ENCODE measurements at regions not wholly inside any gene's neighbourhood (a gene's known extent, or its start where the extent isn't known, plus 50 kb on each side); places are given as distances from the start of the nearest gene placed in this dataset.

DNA sequence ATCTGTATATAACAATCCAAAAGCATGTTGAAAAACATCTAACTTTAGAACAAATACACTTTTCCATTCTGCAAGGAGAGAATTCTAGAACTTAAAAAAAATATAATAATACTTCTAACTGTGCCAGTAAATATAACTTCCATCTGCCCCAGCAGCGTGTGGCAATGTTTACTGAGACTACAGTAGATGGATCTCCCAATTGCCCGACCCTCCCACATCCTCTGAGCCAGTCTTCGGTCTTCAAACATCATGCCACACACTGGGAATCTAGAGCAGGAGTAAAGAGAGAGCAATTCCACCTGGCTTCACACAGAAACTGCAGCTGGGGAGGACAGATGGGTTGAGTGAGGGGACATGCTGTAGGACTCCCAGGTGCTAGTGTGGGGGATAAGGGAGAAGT lies 121.3 kb upstream of the NHSL1 start:
- Mint-ChIP-seq H3K36me3 (ENCODE audit: low read depth) (no peaks in the 10 kb centered on the region; the same call in 2 of the 3 replicates), H3K4me1 (peaks cover 6% of the 10 kb centered on the region), H3K4me3 (no peak overlapping the region), H3K9me3 (peaks cover 2% of the 10 kb centered on the region; the same call in 1 of the 3 replicates), H3K27me3 (ENCODE audit: insufficient read depth, low read depth, poor library complexity) (peaks cover 4% of the 10 kb centered on the region), H3K27ac (no peak overlapping the region)
- no peaks in the 10 kb centered on the region for H3F3A ChIP-seq (replicated peaks; ENCODE audit: low read depth)
- no peaks in the 10 kb centered on the region for H3K27me3 ChIP-seq (ENCODE audit: insufficient read depth)
- ATAC-seq = no peak; the same call in 2 of the 3 replicates
- no peak overlapping the region for H3K27ac ChIP-seq (ENCODE audit: low read depth)
- 0 out of 2 replicates have a peak, but pooled peaks cover 3% of the 10 kb centered on the region for H4K20me1 ChIP-seq (replicated peaks; ENCODE audit: insufficient read depth)
- no peak for TF ChIP-seq CTCF (conservative IDR thresholded peaks at IDR 0.05; ENCODE audit: low read depth in 2 of 2)
- TF ChIP-seq, protein P1, sequence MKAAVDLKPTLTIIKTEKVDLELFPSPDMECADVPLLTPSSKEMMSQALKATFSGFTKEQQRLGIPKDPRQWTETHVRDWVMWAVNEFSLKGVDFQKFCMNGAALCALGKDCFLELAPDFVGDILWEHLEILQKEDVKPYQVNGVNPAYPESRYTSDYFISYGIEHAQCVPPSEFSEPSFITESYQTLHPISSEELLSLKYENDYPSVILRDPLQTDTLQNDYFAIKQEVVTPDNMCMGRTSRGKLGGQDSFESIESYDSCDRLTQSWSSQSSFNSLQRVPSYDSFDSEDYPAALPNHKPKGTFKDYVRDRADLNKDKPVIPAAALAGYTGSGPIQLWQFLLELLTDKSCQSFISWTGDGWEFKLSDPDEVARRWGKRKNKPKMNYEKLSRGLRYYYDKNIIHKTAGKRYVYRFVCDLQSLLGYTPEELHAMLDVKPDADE (IDR thresholded peaks at IDR 0.05) = no peak
- no peak for TF ChIP-seq NANOG (IDR thresholded peaks at IDR 0.05; ENCODE audit: borderline replicate concordance)
- TF ChIP-seq ZNF114 (CRISPR knock-in tag; IDR thresholded peaks at IDR 0.05) = no peak
- TF ChIP-seq EZH2 (IDR thresholded peaks at IDR 0.05; ENCODE audit: low read depth, unreplicated experiment) = no peak
- TF ChIP-seq, protein P2, sequence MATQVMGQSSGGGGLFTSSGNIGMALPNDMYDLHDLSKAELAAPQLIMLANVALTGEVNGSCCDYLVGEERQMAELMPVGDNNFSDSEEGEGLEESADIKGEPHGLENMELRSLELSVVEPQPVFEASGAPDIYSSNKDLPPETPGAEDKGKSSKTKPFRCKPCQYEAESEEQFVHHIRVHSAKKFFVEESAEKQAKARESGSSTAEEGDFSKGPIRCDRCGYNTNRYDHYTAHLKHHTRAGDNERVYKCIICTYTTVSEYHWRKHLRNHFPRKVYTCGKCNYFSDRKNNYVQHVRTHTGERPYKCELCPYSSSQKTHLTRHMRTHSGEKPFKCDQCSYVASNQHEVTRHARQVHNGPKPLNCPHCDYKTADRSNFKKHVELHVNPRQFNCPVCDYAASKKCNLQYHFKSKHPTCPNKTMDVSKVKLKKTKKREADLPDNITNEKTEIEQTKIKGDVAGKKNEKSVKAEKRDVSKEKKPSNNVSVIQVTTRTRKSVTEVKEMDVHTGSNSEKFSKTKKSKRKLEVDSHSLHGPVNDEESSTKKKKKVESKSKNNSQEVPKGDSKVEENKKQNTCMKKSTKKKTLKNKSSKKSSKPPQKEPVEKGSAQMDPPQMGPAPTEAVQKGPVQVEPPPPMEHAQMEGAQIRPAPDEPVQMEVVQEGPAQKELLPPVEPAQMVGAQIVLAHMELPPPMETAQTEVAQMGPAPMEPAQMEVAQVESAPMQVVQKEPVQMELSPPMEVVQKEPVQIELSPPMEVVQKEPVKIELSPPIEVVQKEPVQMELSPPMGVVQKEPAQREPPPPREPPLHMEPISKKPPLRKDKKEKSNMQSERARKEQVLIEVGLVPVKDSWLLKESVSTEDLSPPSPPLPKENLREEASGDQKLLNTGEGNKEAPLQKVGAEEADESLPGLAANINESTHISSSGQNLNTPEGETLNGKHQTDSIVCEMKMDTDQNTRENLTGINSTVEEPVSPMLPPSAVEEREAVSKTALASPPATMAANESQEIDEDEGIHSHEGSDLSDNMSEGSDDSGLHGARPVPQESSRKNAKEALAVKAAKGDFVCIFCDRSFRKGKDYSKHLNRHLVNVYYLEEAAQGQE (IDR thresholded peaks at IDR 0.05; ENCODE audit: unreplicated experiment) = no peak
- TF ChIP-seq JUNB (IDR thresholded peaks at IDR 0.05; ENCODE audit: unreplicated experiment) = no peak
- no peak for TF ChIP-seq EZH2phosphoT487 (IDR thresholded peaks at IDR 0.05; ENCODE audit: unreplicated experiment)
- no peak for TF ChIP-seq POLR2AphosphoS5 (IDR thresholded peaks at IDR 0.05; ENCODE audit: low read depth)
- TF ChIP-seq, protein P3, sequence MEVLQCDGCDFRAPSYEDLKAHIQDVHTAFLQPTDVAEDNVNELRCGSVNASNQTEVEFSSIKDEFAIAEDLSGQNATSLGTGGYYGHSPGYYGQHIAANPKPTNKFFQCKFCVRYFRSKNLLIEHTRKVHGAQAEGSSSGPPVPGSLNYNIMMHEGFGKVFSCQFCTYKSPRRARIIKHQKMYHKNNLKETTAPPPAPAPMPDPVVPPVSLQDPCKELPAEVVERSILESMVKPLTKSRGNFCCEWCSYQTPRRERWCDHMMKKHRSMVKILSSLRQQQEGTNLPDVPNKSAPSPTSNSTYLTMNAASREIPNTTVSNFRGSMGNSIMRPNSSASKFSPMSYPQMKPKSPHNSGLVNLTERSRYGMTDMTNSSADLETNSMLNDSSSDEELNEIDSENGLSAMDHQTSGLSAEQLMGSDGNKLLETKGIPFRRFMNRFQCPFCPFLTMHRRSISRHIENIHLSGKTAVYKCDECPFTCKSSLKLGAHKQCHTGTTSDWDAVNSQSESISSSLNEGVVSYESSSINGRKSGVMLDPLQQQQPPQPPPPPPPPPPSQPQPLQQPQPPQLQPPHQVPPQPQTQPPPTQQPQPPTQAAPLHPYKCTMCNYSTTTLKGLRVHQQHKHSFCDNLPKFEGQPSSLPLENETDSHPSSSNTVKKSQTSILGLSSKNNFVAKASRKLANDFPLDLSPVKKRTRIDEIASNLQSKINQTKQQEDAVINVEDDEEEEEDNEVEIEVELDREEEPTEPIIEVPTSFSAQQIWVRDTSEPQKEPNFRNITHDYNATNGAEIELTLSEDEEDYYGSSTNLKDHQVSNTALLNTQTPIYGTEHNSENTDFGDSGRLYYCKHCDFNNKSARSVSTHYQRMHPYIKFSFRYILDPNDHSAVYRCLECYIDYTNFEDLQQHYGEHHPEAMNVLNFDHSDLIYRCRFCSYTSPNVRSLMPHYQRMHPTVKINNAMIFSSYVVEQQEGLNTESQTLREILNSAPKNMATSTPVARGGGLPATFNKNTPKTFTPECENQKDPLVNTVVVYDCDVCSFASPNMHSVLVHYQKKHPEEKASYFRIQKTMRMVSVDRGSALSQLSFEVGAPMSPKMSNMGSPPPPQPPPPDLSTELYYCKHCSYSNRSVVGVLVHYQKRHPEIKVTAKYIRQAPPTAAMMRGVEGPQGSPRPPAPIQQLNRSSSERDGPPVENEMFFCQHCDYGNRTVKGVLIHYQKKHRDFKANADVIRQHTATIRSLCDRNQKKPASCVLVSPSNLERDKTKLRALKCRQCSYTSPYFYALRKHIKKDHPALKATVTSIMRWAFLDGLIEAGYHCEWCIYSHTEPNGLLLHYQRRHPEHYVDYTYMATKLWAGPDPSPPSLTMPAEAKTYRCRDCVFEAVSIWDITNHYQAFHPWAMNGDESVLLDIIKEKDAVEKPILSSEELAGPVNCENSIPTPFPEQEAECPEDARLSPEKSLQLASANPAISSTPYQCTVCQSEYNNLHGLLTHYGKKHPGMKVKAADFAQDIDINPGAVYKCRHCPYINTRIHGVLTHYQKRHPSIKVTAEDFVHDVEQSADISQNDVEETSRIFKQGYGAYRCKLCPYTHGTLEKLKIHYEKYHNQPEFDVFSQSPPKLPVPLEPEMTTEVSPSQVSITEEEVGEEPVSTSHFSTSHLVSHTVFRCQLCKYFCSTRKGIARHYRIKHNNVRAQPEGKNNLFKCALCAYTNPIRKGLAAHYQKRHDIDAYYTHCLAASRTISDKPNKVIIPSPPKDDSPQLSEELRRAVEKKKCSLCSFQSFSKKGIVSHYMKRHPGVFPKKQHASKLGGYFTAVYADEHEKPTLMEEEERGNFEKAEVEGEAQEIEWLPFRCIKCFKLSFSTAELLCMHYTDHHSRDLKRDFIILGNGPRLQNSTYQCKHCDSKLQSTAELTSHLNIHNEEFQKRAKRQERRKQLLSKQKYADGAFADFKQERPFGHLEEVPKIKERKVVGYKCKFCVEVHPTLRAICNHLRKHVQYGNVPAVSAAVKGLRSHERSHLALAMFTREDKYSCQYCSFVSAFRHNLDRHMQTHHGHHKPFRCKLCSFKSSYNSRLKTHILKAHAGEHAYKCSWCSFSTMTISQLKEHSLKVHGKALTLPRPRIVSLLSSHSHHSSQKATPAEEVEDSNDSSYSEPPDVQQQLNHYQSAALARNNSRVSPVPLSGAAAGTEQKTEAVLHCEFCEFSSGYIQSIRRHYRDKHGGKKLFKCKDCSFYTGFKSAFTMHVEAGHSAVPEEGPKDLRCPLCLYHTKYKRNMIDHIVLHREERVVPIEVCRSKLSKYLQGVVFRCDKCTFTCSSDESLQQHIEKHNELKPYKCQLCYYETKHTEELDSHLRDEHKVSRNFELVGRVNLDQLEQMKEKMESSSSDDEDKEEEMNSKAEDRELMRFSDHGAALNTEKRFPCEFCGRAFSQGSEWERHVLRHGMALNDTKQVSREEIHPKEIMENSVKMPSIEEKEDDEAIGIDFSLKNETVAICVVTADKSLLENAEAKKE (CRISPR knock-in tag; IDR thresholded peaks at IDR 0.05) = no peak
- TF ChIP-seq STAT1 (IDR thresholded peaks at IDR 0.05; ENCODE audit: unreplicated experiment) = no peak
- no peak for TF ChIP-seq CREB1 (CRISPR knock-in tag; IDR thresholded peaks at IDR 0.05; ENCODE audit: low read depth)
- no peak for TF ChIP-seq ZNF331 (CRISPR knock-in tag; IDR thresholded peaks at IDR 0.05; ENCODE audit: low read depth)
- H3K36me3 ChIP-seq (ENCODE audit: insufficient read depth) = no peaks in the 10 kb centered on the region; the same call in 1 of the 2 replicates
- 0 out of 2 replicates have a peak, but pooled peaks cover 8% of the 10 kb centered on the region for H3K4me1 ChIP-seq (ENCODE audit: insufficient read depth)
- peaks cover 18% of the 10 kb centered on the region for H3K79me2 ChIP-seq (replicated peaks; ENCODE audit: insufficient read depth)
- H3K4me3 ChIP-seq = no peak overlapping the region
- H3K9me2 ChIP-seq (ENCODE audit: insufficient read depth) = no peaks in the 10 kb centered on the region
- no peak overlapping the region for H3K4me2 ChIP-seq
- DNase-seq (ENCODE audit: low spot score) = no peak
- H2AFZ ChIP-seq = no peak overlapping the region

Measured in GM23338 (cell line).